NCI-H460 (cell line): ENCODE measurements at regions not wholly inside any gene's neighbourhood (a gene's known extent, or its start where the extent isn't known, plus 50 kb on each side); places are given as distances from the start of the nearest gene placed in this dataset.

ENCODE experiments used
- DNase-seq: peaks from one replicate; pipeline ENCODE4 v3.0.0-alpha.2; 2016; ENCODE audit warnings: low read depth; ENCODE audit errors: extremely low read depth

- no peak for DNase-seq
Measured at GRCh38 chr11:95494856-95495255, 263.9 kb upstream of the SESN3 start.

GRCh38 chr11:95494167-95494566 is 263.2 kb upstream of the SESN3 start:
- no peak for DNase-seq

GRCh38 chr11:95490625-95491024 is 259.6 kb upstream of the SESN3 start:
- no peak for DNase-seq

- DNase-seq = no peak
Measured at GRCh38 chr11:95487938-95488337, 256.9 kb upstream of the SESN3 start.

- no peak for DNase-seq
Measured at GRCh38 chr11:95487391-95487790, 256.4 kb upstream of the SESN3 start.

- no peak for DNase-seq
Measured at GRCh38 chr11:95486979-95487378, 256.0 kb upstream of the SESN3 start.

GRCh38 chr11:95486466-95486865 is 255.5 kb upstream of the SESN3 start:
- no peak for DNase-seq

GRCh38 chr11:95485115-95485900 is 254.3 kb upstream of the SESN3 start:
- DNase-seq = no peak

GRCh38 chr11:95483339-95483738 is 252.3 kb upstream of the SESN3 start:
- no peak for DNase-seq

- DNase-seq = no peak
Measured at GRCh38 chr11:95478003-95478402, 247.0 kb upstream of the SESN3 start.

- DNase-seq = no peak
Measured at GRCh38 chr11:95469258-95469657, 238.3 kb upstream of the SESN3 start.

- no peak for DNase-seq
Measured at GRCh38 chr11:95466416-95466815, 235.4 kb upstream of the SESN3 start.

- peak; percentile 94 for DNase-seq
Measured at GRCh38 chr11:95465887-95466286, 234.9 kb upstream of the SESN3 start.

GRCh38 chr11:95461858-95462257 is 230.9 kb upstream of the SESN3 start:
- DNase-seq = no peak

GRCh38 chr11:95461348-95461747 is 230.3 kb upstream of the SESN3 start:
- DNase-seq = no peak

- DNase-seq = no peak
Measured at GRCh38 chr11:95459291-95460042, 228.5 kb upstream of the SESN3 start.

GRCh38 chr11:95456714-95457491 is 225.9 kb upstream of the SESN3 start:
- no peak for DNase-seq

GRCh38 chr11:95455228-95455970 is 224.4 kb upstream of the SESN3 start:
- no peak for DNase-seq

GRCh38 chr11:95453616-95454171 is 222.7 kb upstream of the SESN3 start:
- no peak for DNase-seq

GRCh38 chr11:95451682-95452081 is 220.7 kb upstream of the SESN3 start:
- peak; percentile 51 for DNase-seq
